ENCODE measurements at regions not wholly inside any gene's neighbourhood (a gene's known extent, or its start where the extent isn't known, plus 50 kb on each side); places are given as distances from the start of the nearest gene placed in this dataset.

GRCh38 chr18:76757925-76758324 lies 64.4 kb upstream of the ZNF236 start:
- no peaks in the 10 kb centered on the region for H3F3A ChIP-seq (ENCODE audit: insufficient read depth, low read length)
- TF ChIP-seq EZH2 (IDR thresholded peaks at IDR 0.05; ENCODE audit: borderline replicate concordance, low read length) (no peak), CTCF (IDR thresholded peaks at IDR 0.05; ENCODE audit: low read length) (no peak)
- H3K9ac ChIP-seq (ENCODE audit: low read length), result no peak overlapping the region
- no peaks in the 10 kb centered on the region for H4K20me1 ChIP-seq (ENCODE audit: insufficient read depth, low read length)
- H3K9me2 ChIP-seq (ENCODE audit: low read depth, low read length), result no peaks in the 10 kb centered on the region
- H3K4me3 ChIP-seq (ENCODE audit: low read depth, low read length, poor library complexity, severe bottlenecking), result no peak overlapping the region
- H3K36me3 ChIP-seq (ENCODE audit: insufficient read depth, low read length), result no peaks in the 10 kb centered on the region
- no peaks in the 10 kb centered on the region for H3K27me3 ChIP-seq (ENCODE audit: insufficient read depth, low read length)
- no peaks in the 10 kb centered on the region for H3K9me3 ChIP-seq (ENCODE audit: low read length)
- no peak overlapping the region for H2AFZ ChIP-seq (ENCODE audit: low read length)
- no peak overlapping the region for H3K4me2 ChIP-seq (ENCODE audit: low read length)
- peaks cover 5% of the 10 kb centered on the region for H3K4me1 ChIP-seq (ENCODE audit: insufficient read depth, low read length, severe bottlenecking)
- no peaks in the 10 kb centered on the region for H3K79me2 ChIP-seq (ENCODE audit: insufficient read depth, low read length)
- H3K27ac ChIP-seq (ENCODE audit: low read depth, low read length, poor library complexity, severe bottlenecking), result no peak overlapping the region

DNA sequence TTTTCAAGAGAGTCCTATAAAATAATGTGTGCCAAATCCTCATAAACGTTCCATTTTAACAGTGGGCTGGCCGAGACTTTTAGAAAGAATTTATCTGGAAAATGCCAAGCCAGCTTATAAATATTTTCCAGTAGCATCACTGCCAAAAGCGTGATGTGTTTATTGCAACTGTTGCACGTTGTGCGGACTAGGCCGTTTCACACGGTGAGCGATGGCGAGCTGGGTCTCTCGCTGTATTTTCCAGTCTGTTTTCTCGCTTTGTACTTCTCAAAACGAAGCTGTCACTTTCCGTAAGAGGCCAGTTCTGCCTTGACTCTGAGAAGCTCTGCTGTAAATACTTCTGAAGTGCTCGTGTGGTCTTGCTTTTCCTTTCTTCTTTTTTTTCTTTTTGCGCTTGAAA lies 65.0 kb upstream of the ZNF236 start:
- H3F3A ChIP-seq (ENCODE audit: insufficient read depth, low read length), result no peaks in the 10 kb centered on the region
- no peaks in the 10 kb centered on the region for H4K20me1 ChIP-seq (ENCODE audit: insufficient read depth, low read length)
- no peaks in the 10 kb centered on the region for H3K9me3 ChIP-seq (ENCODE audit: low read length)
- no peak overlapping the region for H3K9ac ChIP-seq (ENCODE audit: low read length)
- H3K79me2 ChIP-seq (ENCODE audit: insufficient read depth, low read length), result no peaks in the 10 kb centered on the region
- TF ChIP-seq EZH2 (IDR thresholded peaks at IDR 0.05; ENCODE audit: borderline replicate concordance, low read length) (no peak), CTCF (IDR thresholded peaks at IDR 0.05; ENCODE audit: low read length) (no peak)
- H3K9me2 ChIP-seq (ENCODE audit: low read depth, low read length), result no peaks in the 10 kb centered on the region
- H2AFZ ChIP-seq (ENCODE audit: low read length), result no peak overlapping the region
- H3K4me1 ChIP-seq (ENCODE audit: insufficient read depth, low read length, severe bottlenecking), result peaks cover 5% of the 10 kb centered on the region
- no peaks in the 10 kb centered on the region for H3K27me3 ChIP-seq (ENCODE audit: insufficient read depth, low read length)
- no peak overlapping the region for H3K4me3 ChIP-seq (ENCODE audit: low read depth, low read length, poor library complexity, severe bottlenecking)
- no peak overlapping the region for H3K27ac ChIP-seq (ENCODE audit: low read depth, low read length, poor library complexity, severe bottlenecking)
- no peaks in the 10 kb centered on the region for H3K36me3 ChIP-seq (ENCODE audit: insufficient read depth, low read length)
- no peak overlapping the region for H3K4me2 ChIP-seq (ENCODE audit: low read length)

- Histone ChIP-seq H3K9me3 (ENCODE audit: low read length) (no peaks in the 10 kb centered on the region), H3K27ac (ENCODE audit: low read depth, low read length, poor library complexity, severe bottlenecking) (no peak overlapping the region), H3K4me1 (ENCODE audit: insufficient read depth, low read length, severe bottlenecking) (peaks cover 5% of the 10 kb centered on the region), H3K4me3 (ENCODE audit: low read depth, low read length, poor library complexity, severe bottlenecking) (no peak overlapping the region), H2AFZ (ENCODE audit: low read length) (no peak overlapping the region), H3K36me3 (ENCODE audit: insufficient read depth, low read length) (no peaks in the 10 kb centered on the region), H3K79me2 (ENCODE audit: insufficient read depth, low read length) (no peaks in the 10 kb centered on the region), H3F3A (ENCODE audit: insufficient read depth, low read length) (no peaks in the 10 kb centered on the region), H4K20me1 (ENCODE audit: insufficient read depth, low read length) (no peaks in the 10 kb centered on the region), H3K9me2 (ENCODE audit: low read depth, low read length) (no peaks in the 10 kb centered on the region), H3K9ac (ENCODE audit: low read length) (no peak overlapping the region), H3K27me3 (ENCODE audit: insufficient read depth, low read length) (no peaks in the 10 kb centered on the region), H3K4me2 (ENCODE audit: low read length) (no peak overlapping the region)
- TF ChIP-seq EZH2 (IDR thresholded peaks at IDR 0.05; ENCODE audit: borderline replicate concordance, low read length), result no peak
- no peak for TF ChIP-seq CTCF (IDR thresholded peaks at IDR 0.05; ENCODE audit: low read length)
These were observed 65.7 kb upstream of the ZNF236 start for GRCh38 chr18:76756531-76757253.
